GM21360 (cell line): ENCODE measurements at regions not wholly inside any gene's neighbourhood (a gene's known extent, or its start where the extent isn't known, plus 50 kb on each side); places are given as distances from the start of the nearest gene placed in this dataset.

ENCODE experiments used
- ATAC-seq: cut with Tn5 transposase; IDR thresholded peaks from one replicate; pipeline ENCODE4 v1.9.1; 2021; ENCODE audit warnings: mild to moderate bottlenecking, moderate library complexity; ENCODE audit not compliant: unreplicated experiment

DNA sequence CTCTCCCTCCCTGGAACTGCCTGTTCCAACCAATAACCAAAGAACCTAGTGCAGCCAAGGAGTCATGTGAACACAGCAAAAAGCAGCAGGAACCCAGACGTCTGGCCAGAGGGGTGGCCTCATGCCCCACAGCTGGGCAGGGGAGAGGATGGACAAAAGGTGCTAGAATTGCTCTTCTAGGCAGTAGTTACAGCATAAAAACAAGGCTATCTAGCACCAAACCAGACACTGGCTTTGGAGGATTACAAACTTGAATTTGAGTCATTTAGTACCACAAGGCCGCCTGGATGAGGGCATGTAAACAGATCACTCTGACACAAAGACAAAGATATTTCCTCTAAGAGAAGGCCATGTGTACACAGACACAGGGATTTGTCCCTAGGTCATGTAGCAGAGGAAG, 423.3 kb upstream of the MAF start:
- ATAC-seq = no peak

DNA sequence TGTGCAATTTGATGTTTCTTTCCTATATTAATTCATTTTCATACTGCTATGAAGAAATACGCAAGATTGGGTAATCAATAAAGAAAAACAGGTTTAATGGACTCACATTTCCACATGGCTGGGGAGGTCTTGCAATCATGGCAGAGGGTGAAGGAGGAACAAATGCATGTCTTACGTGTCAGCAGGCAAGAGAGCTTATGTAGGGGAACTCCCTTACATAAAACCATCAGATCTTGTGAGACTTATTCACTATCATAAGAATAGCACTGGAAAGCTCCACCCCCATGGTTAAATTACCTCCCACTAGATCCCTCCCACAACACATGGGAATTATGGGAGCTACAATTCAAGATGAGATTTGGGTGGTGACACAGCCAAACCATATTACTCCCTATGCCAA, 418.9 kb upstream of the MAF start:
- no peak for ATAC-seq

DNA sequence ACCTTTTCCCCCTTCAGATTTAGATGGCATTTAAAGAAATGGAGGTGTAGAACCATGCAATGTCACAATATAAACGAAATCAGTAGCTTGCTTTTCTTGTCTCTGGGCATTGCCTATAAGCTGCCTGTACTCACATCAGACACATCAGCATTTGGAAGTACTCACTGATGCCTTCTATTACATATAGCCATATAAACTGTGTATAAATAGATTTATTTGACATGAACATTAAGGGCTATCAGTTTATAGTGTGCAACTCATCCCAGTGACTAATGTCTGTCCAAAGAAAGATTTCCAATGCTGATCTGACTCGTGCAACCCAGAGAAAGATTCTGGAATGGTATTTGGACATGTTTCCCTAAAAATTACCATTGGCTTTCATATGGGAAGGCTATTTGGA, 417.9 kb upstream of the MAF start:
- no peak for ATAC-seq

DNA sequence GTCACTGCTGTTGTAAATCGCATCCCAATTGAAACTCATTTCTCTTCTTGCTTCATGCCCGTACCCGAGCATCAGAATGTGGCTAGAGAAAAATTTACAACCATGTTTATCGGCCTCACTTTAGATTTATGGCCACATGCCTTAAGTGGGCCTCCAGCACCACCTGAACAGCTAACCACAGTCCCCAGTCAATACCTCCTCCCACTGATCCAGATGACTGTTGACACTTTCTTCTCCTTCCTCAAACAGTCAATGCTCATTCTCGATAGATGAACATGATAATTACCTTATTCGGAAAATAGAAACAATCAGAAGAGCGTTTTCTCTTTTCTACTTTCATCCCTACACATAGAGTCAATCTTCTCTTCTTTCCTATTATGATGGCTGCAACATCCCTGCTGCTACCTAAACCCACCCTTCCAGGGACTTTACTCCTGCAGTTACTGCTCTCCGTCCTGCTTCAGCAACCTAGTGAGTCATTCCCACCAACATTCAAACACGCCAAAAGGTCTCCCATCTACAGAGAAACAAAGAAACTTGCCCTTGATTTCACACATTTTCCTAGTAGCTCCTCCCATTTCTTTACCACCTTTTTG, 416.3 kb upstream of the MAF start:
- ATAC-seq = no peak

DNA sequence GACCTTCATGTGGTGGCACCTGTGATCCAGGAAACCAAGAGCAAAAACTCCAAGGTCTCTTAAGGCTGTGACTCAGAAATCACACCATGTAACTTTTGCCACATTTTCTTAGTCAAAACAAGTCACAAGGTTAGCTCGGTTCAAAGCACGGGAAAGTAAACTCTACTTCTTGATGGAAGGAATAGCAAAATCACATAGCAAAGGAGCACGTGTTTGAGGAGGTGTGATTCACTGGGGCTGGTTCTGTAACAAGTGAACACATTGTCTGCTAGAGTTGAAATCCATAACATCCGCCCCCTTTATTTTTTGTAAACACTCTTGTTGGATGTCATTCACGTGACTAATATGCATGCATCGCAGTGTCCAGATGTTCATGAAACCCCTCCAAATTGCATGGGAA, 415.0 kb upstream of the MAF start:
- no peak for ATAC-seq

DNA sequence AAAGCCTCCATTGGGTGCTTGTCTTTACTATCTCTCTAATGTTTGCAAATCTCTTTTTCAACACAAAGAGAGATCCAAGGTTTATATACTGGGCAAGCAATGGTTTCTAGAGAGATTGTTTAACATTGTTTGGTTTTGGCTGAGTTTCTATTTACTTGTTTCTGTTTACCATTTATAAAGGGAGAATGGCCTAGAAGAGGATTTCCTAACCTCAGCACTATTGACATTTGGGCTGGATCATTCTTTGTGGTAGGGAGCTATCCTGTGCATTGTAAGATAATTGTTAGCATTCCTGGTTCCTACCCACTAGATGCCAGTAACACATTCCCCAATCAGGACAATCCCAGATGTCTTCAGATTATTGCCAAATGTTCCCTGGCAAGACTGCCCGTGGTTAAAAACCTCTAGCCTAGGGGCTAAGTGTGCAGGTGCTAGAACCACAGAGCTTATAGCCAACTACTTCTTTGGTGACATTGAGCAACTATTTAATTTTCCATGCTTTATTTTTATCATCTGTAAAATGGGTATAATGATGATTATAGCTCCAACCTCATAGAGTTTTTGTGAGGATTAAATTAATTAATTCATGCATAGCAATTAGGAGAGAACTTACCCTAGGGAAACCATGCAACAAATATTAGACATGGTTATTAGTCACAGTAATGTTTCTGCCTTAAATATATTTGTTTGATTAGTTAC, 413.9 kb upstream of the MAF start:
- ATAC-seq = no peak

DNA sequence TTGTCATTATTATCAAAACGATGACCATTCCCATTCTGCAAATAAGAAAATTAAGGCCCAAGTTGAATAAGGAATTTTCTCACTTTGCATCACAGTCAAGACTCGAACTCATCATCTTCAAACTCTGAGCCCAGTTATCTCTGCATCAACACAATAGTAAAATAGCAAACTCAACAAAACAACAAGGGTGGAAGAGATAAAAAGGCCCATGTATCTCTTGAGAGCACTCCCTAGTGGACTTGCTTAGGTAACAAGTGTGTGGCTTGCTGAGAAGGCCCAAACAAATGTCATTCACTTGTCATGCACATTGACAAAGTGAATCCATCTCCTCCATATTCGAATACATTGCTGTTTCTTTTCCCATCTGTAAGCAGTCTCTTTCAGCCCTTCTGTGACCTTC, 412.0 kb upstream of the MAF start:
- no peak for ATAC-seq

DNA sequence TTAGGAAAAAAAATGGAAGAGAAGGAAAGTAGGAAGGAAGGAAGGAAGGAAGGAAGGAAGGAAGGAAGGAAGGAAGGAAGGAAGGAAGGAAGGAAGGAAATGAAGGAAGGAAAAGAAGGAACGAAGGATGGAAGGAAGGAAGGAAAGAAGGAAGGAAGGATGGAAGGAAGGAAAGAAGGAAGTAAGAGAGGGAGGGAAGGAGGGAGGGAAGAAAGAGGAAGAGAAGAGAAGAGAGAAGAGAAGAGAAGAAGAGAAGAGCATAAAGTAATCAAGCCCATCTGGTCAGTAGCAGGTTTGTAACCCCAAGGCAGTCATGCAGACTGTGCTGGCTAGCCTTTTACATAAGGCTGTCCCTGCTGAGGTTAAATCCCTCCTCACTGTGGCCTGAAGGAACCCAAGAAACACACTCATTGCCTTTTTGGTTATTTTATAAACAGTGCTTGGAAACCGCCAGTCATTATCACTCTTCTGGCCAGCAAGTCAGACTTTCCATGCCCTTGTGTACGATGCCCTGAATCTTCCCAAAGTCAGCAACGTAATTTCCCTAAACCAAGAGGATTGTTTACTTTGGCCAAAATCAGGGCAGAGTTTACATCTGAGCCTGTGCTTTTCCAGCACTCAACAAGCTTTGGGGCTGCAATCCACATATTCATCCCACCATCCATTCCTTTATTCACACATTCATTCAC, 409.6 kb upstream of the MAF start:
- no peak for ATAC-seq

DNA sequence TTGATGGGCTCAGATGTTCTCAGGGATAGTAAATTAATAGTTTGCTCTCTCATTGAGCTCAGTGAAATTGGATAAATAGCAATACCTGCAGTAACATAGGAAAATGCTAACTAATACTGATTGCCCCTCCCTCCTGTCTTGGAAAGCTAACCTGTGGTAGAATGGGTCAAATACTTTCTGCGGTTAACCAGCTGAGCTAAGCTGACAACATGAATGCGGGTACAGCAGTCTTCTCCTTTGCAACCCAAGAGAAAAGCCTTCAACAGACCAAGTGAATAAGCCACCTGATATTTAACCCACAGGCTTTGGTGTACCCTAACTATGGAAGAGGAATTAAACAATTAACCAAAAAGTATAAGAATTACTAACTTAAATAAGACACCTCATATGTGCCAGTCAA, 408.3 kb upstream of the MAF start:
- no peak for ATAC-seq

DNA sequence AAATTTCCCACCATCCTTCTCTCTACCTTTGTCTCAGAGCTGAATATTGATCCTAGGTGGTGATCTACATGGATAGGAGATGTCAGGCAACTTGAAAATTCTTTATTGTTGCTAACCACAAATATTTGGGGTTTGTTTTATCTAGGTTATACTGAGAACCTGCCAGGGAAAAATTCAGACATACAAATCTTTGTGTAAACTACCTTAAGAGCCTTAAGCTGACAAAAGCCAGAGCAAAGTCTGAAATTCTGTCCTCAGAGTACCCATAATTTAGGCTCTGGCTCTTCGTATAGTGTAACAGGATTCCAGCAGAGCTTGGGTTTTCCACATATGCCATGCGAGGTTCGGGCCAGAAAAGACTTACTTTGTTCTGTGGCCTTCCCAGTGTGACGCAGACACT, 406.7 kb upstream of the MAF start:
- no peak for ATAC-seq

DNA sequence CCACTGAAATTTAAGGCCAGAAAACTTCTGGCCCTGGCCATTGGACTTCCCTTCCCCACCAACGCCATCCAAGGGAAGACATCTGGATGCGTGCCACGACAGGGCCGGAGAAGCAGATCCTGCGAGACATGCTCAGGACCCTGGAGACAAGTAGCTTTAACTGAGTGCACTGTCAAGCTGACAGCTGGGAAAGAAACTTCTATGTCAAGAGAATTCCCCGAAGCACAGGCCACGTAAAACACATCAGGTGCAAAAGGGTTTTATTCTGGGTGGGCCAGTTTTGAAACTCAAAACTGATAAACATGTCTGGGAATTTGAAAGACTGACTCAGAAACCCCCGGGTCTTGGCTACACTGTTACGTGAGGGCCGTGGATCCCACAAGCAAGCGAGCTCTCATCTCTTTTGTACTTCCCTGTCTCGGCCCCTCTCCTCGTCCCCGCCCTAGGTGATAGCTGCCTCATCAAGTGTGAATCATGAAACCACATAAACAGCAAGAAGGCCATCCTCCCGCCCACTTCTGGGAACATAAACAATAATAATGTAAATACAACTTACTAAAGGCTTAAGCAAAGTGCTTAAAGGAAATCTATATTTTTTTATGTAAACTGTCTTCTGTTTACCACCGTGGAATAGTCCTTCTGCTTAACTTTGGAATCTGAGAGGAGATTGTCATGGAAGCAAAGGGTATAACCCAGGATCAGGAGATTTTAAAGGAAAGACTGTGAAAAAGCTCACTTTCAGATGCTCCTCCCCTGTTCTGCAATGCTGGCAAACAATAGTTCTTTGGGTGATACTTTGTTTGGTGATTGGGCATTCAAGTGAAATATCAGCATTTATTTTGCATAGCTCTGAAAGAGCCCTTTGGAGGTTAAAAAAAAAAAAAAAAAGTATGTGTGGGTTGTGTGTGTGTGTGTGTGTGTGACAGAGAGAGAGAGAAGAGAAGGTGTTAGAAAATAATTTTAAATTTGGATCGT, 406.0 kb upstream of the MAF start:
- ATAC-seq = no peak

DNA sequence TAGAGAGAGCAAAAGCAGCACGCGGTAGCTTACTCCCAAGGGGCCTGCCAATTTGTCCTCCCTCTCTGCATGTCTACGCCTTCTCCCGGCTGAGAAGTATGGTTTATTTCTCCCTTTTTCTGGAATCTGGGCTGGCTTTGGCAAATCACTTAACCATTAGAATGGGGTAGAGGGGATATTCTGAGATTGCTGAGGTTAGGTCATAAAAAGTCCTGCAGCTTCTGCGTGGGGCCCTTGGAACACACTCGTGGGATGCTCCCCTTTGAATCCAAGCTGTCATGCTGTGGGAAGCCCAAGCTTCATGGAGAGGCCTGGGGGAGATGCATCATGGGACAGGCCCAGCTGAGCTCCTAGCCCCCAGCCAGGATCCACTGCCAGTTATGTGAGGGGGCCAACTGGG, 403.6 kb upstream of the MAF start:
- no peak for ATAC-seq

DNA sequence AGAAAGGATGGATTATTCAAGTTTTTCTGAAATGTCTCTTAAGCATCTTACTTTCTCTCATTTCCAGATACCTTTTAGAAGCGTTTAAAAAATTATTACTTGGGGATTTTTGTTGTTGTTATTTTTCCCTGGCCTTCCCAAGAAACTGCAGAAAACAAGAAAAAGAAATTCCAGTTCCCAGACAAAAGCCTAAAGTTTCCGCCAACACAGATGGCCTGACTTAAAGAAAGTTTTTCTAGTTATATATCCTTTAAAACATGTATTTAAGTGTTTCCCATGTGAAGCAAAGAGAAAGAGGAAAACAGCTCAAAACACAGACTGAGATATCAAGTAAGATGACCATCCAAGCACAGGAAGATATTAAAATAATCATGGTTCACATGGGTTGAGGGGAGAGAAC, 401.7 kb upstream of the MAF start:
- no peak for ATAC-seq

DNA sequence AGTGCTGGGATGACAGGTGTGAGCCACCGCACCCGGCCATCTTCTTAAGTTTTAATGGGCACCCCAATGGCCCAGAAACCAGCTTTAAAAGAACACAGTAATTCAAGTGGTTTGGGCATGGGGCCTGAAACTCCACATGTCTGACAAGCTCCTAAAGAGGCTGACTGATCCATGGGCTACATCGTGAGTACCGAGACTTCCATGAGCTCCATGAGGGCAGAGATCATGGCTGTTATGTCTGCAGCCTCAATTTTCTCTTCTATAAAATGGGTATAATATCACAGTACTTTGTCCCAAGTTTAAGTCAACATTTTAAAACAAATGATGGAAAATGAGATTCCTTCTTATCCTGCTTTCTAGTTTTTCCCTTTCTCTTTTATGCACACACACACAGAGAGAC, 397.6 kb upstream of the MAF start:
- no peak for ATAC-seq

DNA sequence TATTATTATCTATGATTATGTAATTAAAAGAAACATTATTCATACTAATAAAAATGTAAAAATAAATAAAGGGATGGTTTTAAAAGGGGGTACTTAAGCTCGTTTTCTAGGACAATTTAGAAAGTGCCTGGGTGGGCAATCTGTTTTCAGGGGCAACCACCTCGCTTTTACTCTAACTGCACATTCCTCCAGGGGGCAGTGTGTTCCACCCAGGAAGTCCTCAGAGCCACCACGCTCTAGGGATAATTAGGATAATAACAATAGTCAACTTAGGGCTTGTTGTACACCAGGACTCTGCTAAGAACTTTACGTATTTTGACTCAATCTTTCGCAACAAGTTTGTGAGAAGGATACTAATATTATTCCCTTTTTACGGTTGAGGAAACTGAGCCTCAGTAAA, 396.7 kb upstream of the MAF start:
- ATAC-seq = no peak

DNA sequence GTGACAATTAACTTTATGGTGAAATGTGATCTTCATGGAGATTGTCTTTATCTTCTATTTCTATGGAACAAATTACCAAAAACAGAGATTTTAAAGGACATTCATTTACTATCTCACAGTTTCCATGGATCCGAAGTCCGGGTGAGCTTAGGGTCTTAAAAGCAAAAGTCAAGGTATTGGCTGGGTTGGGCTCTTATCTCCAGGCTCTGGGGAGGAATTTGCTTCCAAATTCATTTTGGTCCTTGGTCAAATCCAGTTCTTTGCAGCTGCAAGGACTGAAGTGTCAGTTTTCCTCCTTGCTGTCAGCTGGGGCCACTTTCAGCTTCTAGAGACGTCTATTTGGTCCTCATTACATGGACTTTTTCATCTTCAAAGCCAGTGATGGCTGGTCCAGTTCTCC, 395.8 kb upstream of the MAF start:
- no peak for ATAC-seq

DNA sequence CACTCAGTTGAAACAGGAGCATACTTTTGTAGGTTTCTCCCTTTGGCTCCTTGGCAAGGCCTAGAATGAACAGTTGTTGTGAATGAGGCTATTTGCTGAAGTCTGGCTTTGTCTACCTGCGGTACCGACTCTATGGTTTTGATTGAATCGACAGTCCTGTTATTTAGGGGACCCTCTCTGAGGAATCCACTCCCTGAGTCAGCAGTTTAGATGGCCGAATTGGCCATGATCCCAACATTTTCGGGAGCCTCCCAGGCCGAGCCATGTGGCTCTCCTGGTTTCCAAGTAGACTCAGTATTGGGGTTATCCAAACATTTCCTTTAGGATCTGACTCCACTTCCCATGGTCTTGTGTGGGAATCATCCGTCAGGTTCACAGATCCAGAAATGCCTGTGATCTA, 394.8 kb upstream of the MAF start:
- no peak for ATAC-seq

DNA sequence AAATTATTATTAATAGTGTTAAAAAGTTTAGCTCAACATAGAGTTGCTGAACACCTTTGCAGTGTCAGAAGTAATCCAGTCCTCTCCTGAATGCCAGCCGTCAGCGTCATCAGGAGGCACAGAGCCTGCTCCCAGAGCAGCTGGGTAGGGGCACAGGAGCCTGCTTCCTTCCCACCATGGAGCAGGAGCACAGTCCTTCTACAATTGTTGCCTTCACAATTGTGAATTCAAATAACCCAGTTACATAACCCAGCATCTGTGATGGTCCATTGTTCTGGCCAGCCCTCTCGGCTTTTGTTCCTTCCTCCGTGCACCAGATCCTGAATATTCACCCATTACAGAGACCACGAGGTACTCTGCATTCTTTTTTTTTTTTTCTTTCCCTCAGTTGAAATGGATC, 393.9 kb upstream of the MAF start:
- no peak for ATAC-seq

DNA sequence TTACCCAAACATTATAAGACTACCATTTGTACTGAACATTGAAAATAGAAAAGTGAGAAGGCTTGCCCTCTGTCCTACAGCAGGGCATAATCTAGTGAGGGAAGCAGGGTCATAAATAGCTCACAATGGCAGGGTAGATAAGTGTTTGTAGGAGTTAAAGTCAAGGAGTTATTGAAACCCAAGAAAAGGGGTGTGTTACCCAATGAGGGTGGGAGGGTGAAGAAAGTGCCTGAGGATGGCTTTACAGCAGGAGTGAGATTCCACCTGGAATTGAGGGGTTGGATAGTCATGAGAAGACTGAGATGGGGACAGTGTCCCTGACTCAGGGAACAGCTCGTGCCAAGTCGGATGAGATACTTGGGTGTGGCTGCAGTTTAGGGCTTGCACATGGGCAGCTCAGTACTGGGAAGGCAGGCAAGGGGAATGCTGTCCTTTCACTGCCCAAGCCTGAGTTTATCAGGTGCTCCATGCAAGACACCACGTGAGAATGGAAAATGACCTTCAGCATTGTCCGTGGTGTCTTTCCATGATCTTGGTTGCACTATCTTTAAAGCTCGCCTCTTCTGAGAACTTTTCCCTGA, 393.2 kb upstream of the MAF start:
- no peak for ATAC-seq

DNA sequence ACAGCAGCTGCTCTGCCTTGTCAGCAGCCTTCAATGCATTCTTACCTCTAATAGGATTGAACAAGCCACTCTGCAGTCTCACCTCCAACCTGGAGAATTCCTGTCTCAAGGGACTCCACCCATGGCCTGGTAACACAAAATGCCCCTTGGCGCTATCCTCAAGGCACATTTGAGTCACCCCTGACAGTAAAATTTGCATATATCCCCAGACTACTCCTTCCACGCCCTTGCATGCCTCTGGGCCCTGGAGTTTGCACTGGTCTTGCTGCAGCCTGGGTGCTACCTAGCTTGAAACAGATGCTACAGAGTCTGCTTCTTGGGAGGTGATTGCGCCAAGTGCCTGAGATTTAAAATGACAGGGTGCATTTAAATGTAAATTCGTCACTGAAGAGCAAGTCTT, 391.4 kb upstream of the MAF start:
- ATAC-seq = no peak

DNA sequence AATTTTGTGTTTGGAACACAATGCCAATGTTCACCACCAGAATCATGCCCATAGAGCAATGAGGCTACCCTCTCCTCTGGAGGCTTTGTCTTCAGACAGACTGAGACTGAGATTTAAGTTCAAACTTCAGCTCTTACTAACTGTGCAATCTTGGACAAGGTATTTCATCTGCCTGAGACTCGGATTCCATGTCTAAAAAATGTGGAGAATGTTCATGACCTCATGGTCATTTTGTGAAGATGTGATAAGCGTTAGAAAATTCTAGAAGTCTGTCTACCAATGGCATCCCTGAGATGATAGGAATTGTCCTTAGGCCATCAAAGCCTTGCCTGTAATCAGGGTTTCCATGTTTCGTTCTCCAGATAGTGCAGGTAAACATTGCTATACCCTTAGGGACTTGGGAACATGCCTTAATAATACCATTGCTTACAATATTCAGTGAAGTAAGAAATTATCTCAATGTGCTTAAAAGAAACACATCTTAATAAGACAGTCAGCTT, 388.2 kb upstream of the MAF start:
- ATAC-seq = no peak
